B cell (primary cell): ENCODE measurements at regions not wholly inside any gene's neighbourhood (a gene's known extent, or its start where the extent isn't known, plus 50 kb on each side); places are given as distances from the start of the nearest gene placed in this dataset.

Experiments used
- ATAC-seq: fragments of 200-7000 bp; cut with Tn5 transposase; one replicate; pipeline ENCODE4 v1.10.0; 2021; ENCODE audit warnings: low read depth, mild to moderate bottlenecking, moderate number of reproducible peaks, moderate library complexity
- CTCF ChIA-PET: fragments of 350-600 bp; sonication (Branson Sonifier 250); formaldehyde crosslinking; loops from one replicate; lab custom pipeline; 2021; ENCODE audit warnings: antibody characterized with exemption, inconsistent platforms; lab: Charles Lee
- POLR2A ChIA-PET: fragments of 350-600 bp; sonication (Branson Sonifier 250); formaldehyde crosslinking; loops from one replicate; lab custom pipeline; 2021; ENCODE audit warnings: antibody characterized with exemption; lab: Charles Lee
- DNase-seq: peaks from one replicate; pipeline ENCODE4 v3.0.0; 2013
- H2AFZ ChIP-seq: 2 replicates; pipeline ENCODE4 v1.6.1; 2012; ENCODE audit warnings: mild to moderate bottlenecking, low read depth, low read length; ENCODE audit not compliant: insufficient read depth, poor library complexity, severe bottlenecking
- H3K27ac ChIP-seq, 2 donors: 1 replicate in 1 of 2; 2 replicates in 1 of 2; pipeline ENCODE4 v1.5.1; 2012 to 2013; ENCODE audit warnings: low read length in 2 of 2, mild to moderate bottlenecking in 2 of 2, moderate library complexity in 1 of 2
- H3K27me3 ChIP-seq, 4 experiments: fragments of 200-600 bp in 1 of 4; sonication (generic) in 1 of 4; replicated peaks in 1 of 4; 1 replicate in 2 of 4; 2 replicates in 2 of 4; pipeline versions ENCODE4 v1.6.1 to v1.7.0; 2013 to 2016; ENCODE audit warnings: low read length in 3 of 4, mild to moderate bottlenecking in 2 of 4, mixed read lengths in 1 of 4, moderate library complexity in 1 of 4; ENCODE audit not compliant: insufficient read depth in 4 of 4, control insufficient read depth in 3 of 4; ENCODE audit errors: control extremely low read depth in 1 of 4
- H3K36me3 ChIP-seq, 2 experiments: replicated peaks in 1 of 2; 1 replicate in 1 of 2; 2 replicates in 1 of 2; pipeline versions ENCODE4 v1.6.1 to v1.7.1; 2013; ENCODE audit warnings: low read length in 1 of 2; ENCODE audit not compliant: insufficient read depth in 2 of 2, control insufficient read depth in 1 of 2; ENCODE audit errors: control extremely low read depth in 1 of 2, extremely low read depth in 1 of 2
- H3K4me1 ChIP-seq, 2 donors: fragments of 200-600 bp in 1 of 2; sonication (generic) in 1 of 2; 1 replicate in 1 of 2; 2 replicates in 1 of 2; pipeline versions ENCODE4 v1.5.1 to v1.6.1; 2013 to 2017; ENCODE audit warnings: low read length in 2 of 2; ENCODE audit not compliant: control insufficient read depth in 2 of 2, insufficient read depth in 2 of 2
- H3K4me2 ChIP-seq: replicated peaks from 2 replicates; pipeline ENCODE3; 2012; ENCODE audit warnings: mild to moderate bottlenecking, low read depth, low read length; ENCODE audit not compliant: poor library complexity, severe bottlenecking
- H3K4me3 ChIP-seq, 5 experiments: fragments of 200-600 bp in 1 of 5; sonication (generic) in 1 of 5; 1 replicate in 3 of 5; 2 replicates in 2 of 5; pipeline versions ENCODE4 v1.5.1 to v1.7.0; 2011 to 2016; ENCODE audit warnings: low read length in 4 of 5, mild to moderate bottlenecking in 4 of 5, low read depth in 2 of 5, control low read depth in 1 of 5, moderate library complexity in 1 of 5; ENCODE audit not compliant: insufficient read depth in 1 of 5; ENCODE audit errors: control extremely low read depth in 1 of 5, extremely low read depth in 1 of 5
- H3K79me2 ChIP-seq: fragments of 200-600 bp; sonication (generic); one replicate; pipeline ENCODE4 v1.6.0; 2016; ENCODE audit warnings: low read length; ENCODE audit not compliant: control insufficient read depth, insufficient read depth
- H3K9ac ChIP-seq: fragments of 200-600 bp; sonication (generic); 2 replicates; pipeline ENCODE4 v1.6.1; 2017; ENCODE audit warnings: mild to moderate bottlenecking, low read length, moderate library complexity
- H3K9me3 ChIP-seq, 3 donors: one replicate each; pipeline versions ENCODE4 v1.6.1 to v1.7.1; 2013; ENCODE audit warnings: low read length in 2 of 3; ENCODE audit not compliant: control insufficient read depth in 2 of 3, insufficient read depth in 1 of 3; ENCODE audit errors: control extremely low read depth in 1 of 3
- H4K20me1 ChIP-seq: 2 replicates; pipeline ENCODE4 v1.6.0; 2012; ENCODE audit warnings: mild to moderate bottlenecking, low read length; ENCODE audit not compliant: insufficient read depth, control insufficient read depth, poor library complexity, severe bottlenecking
- H3K27ac Mint-ChIP-seq: one replicate; pipeline ENCODE4 v1.8.0; 2021; ENCODE audit warnings: mixed read lengths
- H3K27me3 Mint-ChIP-seq: one replicate; pipeline ENCODE4 v1.8.0; 2021; ENCODE audit warnings: mixed read lengths
- H3K4me1 Mint-ChIP-seq: one replicate; pipeline ENCODE4 v1.8.0; 2021; ENCODE audit warnings: mixed read lengths
- H3K4me3 Mint-ChIP-seq: one replicate; pipeline ENCODE4 v1.8.0; 2021; ENCODE audit warnings: mixed read lengths
- H3K9me3 Mint-ChIP-seq: one replicate; pipeline ENCODE4 v1.8.0; 2022; ENCODE audit warnings: mixed read lengths; ENCODE audit not compliant: insufficient read depth
- CTCF ChIP-seq: fragments of 200-600 bp; IDR thresholded peaks from one replicate; pipeline ENCODE4 v1.8.0; 2022; ENCODE audit warnings: antibody characterized with exemption, mild to moderate bottlenecking
- EZH2 ChIP-seq: IDR thresholded peaks from 2 replicates; pipeline ENCODE4 v1.6.1; 2012; ENCODE audit warnings: borderline replicate concordance, low read depth, mild to moderate bottlenecking, moderate library complexity, low read length; ENCODE audit not compliant: insufficient read depth, poor library complexity, severe bottlenecking
- WGBS: methylation state at CpG from one replicate; pipeline ENCODE4 v1.1.5; 2013; ENCODE audit warnings: missing lambda C conversion rate; ENCODE audit not compliant: insufficient coverage; 5-methylcytosine and 5-hydroxymethylcytosine counted together
- intact Hi-C: fragments of 100-400 bp; cut with micrococcal nuclease; formaldehyde crosslinking; loops from one replicate; pipeline ENCODE4 v1.10.0; 2022

- H3K27ac ChIP-seq, result no peak overlapping the region
Measured at GRCh38 chr6:19454721-19455392, 382.3 kb upstream of the ID4 start.

GRCh38 chr6:19463250-19463649, 373.9 kb upstream of the ID4 start:
- ChIA-PET CTCF (no interaction called here), POLR2A (no interaction called here)
- Histone ChIP-seq H4K20me1 (no peaks in the 10 kb centered on the region), H3K4me3 (no peak overlapping the region), H3K27me3 (no peaks in the 10 kb centered on the region), H3K4me1 (no peaks in the 10 kb centered on the region), H3K79me2 (no peaks in the 10 kb centered on the region), H3K27ac (no peak overlapping the region), H2AFZ (no peak overlapping the region), H3K36me3 (no peaks in the 10 kb centered on the region), H3K4me2 (no peak overlapping the region), H3K9me3 (peaks cover 0 to 4% (median 0%) of the 10 kb centered on the region in 3 donors), H3K9ac (no peak overlapping the region)
- intact Hi-C loops, result no loop called here
- DNase-seq, result no peak
- Mint-ChIP-seq H3K9me3 (no peaks in the 10 kb centered on the region), H3K27ac (no peak overlapping the region), H3K27me3 (no peaks in the 10 kb centered on the region), H3K4me1 (no peaks in the 10 kb centered on the region), H3K4me3 (no peak overlapping the region)
- 58% methylated on average over 2 of the region's 2 CpGs for WGBS
- ATAC-seq, result no peak
- TF ChIP-seq EZH2 (no peak), CTCF (no peak)

More at GRCh38 chr6:19454721-19455392, 382.3 kb upstream of the ID4 start:
- DNase-seq (no peak), ATAC-seq (no peak)
- H3K4me1 ChIP-seq, result no peaks in the 10 kb centered on the region
- intact Hi-C loops, result no loop called here
- H3K9ac ChIP-seq, result no peak overlapping the region
- H3K4me3 Mint-ChIP-seq, result no peak overlapping the region
- POLR2A ChIA-PET, result no interaction called here
- H3K27ac Mint-ChIP-seq, result no peak overlapping the region
- no peaks in the 10 kb centered on the region for H3K79me2 ChIP-seq
- no peak overlapping the region for H3K4me3 ChIP-seq
- no peak overlapping the region for H2AFZ ChIP-seq
- peaks cover 1% of the 10 kb centered on the region for H3K9me3 Mint-ChIP-seq
- H3K9me3 ChIP-seq, result no peaks in the 10 kb centered on the region
- TF ChIP-seq CTCF, result no peak
- TF ChIP-seq EZH2, result no peak
- H3K4me2 ChIP-seq, result no peak overlapping the region
- WGBS, result no CpG with 5 or more reads among the region's 2 CpGs
- no peaks in the 10 kb centered on the region for H3K36me3 ChIP-seq
- CTCF ChIA-PET, result no interaction called here
- no peaks in the 10 kb centered on the region for H3K4me1 Mint-ChIP-seq
- no peaks in the 10 kb centered on the region for H4K20me1 ChIP-seq
- no peaks in the 10 kb centered on the region for H3K27me3 Mint-ChIP-seq
- no peaks in the 10 kb centered on the region for H3K27me3 ChIP-seq
